Glutamatergic neuron (in vitro differentiated cells): ENCODE measurements at regions not wholly inside any gene's neighbourhood (a gene's known extent, or its start where the extent isn't known, plus 50 kb on each side); places are given as distances from the start of the nearest gene placed in this dataset.
"Not testable (repeated sequence)": the region's sequence is repeated elsewhere in the genome, so short reads cannot be mapped to it uniquely, and the experiment has no call there.

Experiments
- DNase-seq: peaks from one replicate; pipeline ENCODE4 v3.0.0; 2022
- H3K27ac Mint-ChIP-seq: one replicate; pipeline ENCODE4 v1.8.0; 2020; ENCODE audit warnings: mild to moderate bottlenecking, mixed read lengths, inconsistent platforms; ENCODE audit not compliant: unreplicated experiment
- H3K27me3 Mint-ChIP-seq: one replicate; pipeline ENCODE4 v1.8.0; 2020; ENCODE audit warnings: mild to moderate bottlenecking, moderate library complexity, mixed read lengths, inconsistent platforms; ENCODE audit not compliant: unreplicated experiment
- H3K36me3 Mint-ChIP-seq: one replicate; pipeline ENCODE4 v1.8.0; 2020; ENCODE audit warnings: mild to moderate bottlenecking, mixed read lengths, inconsistent platforms; ENCODE audit not compliant: unreplicated experiment
- H3K4me1 Mint-ChIP-seq: one replicate; pipeline ENCODE4 v1.8.0; 2020; ENCODE audit warnings: mild to moderate bottlenecking, low read depth, mixed read lengths, inconsistent platforms; ENCODE audit not compliant: unreplicated experiment
- H3K4me3 Mint-ChIP-seq: one replicate; pipeline ENCODE4 v1.8.0; 2020; ENCODE audit warnings: mild to moderate bottlenecking, mixed read lengths, inconsistent platforms; ENCODE audit not compliant: unreplicated experiment
- H3K9me3 Mint-ChIP-seq: one replicate; pipeline ENCODE4 v1.8.0; 2020; ENCODE audit warnings: mild to moderate bottlenecking, moderate library complexity, mixed read lengths, inconsistent platforms; ENCODE audit not compliant: unreplicated experiment

DNA sequence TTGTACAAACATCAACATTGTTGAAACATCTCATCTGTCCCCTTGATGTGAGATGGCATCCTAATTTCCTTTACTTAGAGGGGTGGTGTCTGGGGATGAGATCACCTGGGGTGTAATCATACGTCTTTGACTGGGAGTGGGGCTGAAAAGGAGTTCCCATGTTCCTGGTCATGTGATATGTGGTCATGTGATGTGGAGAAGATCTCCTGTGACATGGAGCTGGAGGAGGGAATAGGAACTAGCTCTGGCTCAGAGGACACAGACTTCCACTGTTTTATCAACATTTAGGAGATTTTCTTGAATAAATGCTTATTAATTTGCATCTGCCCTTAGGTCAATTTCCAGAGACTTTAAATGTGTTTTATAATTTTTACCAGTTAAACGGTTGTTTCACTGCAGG, 868.6 kb upstream of the TPTE start:
- not testable (repeated sequence) for H3K4me3 Mint-ChIP-seq, DNase-seq, H3K4me1 Mint-ChIP-seq, H3K27me3 Mint-ChIP-seq, H3K27ac Mint-ChIP-seq
- peaks cover 24% of the 10 kb centered on the region for H3K9me3 Mint-ChIP-seq
- H3K36me3 Mint-ChIP-seq: peaks cover 17% of the 10 kb centered on the region

DNA sequence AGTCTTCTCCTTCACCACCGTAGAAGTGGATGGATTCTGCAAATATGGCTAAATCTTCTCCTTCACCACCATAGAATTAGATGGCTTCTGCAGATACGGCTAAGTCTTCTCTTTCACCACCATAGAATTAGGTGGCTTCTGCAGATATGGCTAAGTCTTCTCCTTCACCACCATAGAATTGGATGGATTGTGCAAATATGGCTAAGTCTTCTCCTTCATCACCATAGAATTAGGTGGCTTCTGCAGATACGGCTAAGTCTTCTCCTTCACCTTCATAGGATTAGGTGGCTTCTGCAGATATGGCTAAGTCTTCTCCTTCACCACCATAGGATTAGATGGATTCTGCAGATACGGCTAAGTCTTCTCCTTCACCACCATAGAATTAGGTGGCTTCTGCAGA, 866.2 kb upstream of the TPTE start:
- H3K4me1 Mint-ChIP-seq, DNase-seq, H3K27me3 Mint-ChIP-seq, H3K4me3 Mint-ChIP-seq, H3K27ac Mint-ChIP-seq: not testable (repeated sequence)
- Mint-ChIP-seq H3K9me3 (peaks cover 21% of the 10 kb centered on the region), H3K36me3 (peaks cover 14% of the 10 kb centered on the region)

DNA sequence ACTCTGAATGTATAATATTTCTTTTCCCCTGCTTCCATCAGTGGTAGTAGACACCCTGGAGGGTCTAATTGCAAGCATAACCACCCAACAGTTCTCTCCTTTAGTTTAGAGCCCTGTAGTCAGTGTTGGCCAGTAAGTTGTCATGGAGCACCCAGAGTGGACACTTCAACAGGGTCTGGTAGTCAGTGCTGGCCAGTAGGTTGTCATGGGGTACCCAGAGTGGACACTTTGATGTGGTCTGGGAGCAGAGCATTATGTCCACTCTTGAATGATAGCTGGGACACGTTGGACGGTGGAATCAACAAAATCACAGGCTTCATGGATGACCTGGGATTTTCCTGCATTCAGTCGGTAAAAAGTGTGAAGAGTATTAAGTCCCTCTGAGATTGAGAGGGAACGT, 864.9 kb upstream of the TPTE start:
- not testable (repeated sequence) for H3K4me1 Mint-ChIP-seq, H3K27ac Mint-ChIP-seq, H3K27me3 Mint-ChIP-seq, DNase-seq, H3K4me3 Mint-ChIP-seq
- peaks cover 14% of the 10 kb centered on the region for H3K36me3 Mint-ChIP-seq
- peaks cover 21% of the 10 kb centered on the region for H3K9me3 Mint-ChIP-seq

DNA sequence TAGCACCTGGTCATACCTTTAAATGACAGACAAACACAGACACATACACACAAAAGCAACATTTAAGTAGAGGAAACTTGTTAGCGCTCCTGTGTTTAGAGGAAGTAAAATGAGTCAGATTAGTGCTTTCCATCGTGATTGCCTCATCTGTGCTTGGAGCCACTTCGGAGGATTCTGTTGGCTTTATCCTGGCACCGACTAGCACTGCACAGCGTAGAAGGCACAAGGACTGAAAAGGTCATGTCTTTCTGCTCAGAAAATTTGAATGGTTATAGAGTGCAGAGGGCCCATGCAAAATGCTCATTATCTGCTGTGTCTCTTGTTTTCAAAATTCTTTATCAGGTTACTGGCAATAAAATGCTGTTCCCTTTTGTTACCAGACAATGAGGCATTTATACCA, 863.6 kb upstream of the TPTE start:
- Mint-ChIP-seq H3K9me3 (peaks cover 20% of the 10 kb centered on the region), H3K36me3 (peaks cover 14% of the 10 kb centered on the region)
- H3K27ac Mint-ChIP-seq, H3K4me3 Mint-ChIP-seq, DNase-seq, H3K4me1 Mint-ChIP-seq, H3K27me3 Mint-ChIP-seq: not testable (repeated sequence)

DNA sequence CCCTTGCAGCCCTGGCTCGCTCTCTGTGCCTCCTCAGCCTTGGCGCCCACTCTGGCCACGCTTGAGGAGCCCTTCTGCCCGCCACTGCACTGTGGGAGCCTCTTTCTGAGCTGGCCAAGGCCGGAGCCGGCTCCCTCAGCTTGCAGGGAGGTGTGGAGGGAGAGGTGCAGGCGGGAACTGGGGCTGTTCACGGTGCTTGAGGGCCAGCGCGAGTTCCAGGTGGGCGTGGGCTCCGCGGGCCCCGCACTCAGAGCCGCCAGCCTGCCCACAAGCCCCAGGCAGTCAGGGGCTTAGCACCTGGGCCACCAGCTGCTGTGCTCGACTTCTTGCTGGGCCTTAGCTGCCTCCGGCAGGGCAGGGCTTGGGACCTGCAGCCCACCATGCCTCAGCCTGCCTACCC, 861.5 kb upstream of the TPTE start:
- H3K27ac Mint-ChIP-seq, H3K4me3 Mint-ChIP-seq, DNase-seq, H3K4me1 Mint-ChIP-seq, H3K27me3 Mint-ChIP-seq: not testable (repeated sequence)
- Mint-ChIP-seq H3K9me3 (peaks cover 19% of the 10 kb centered on the region), H3K36me3 (peaks cover 14% of the 10 kb centered on the region)

DNA sequence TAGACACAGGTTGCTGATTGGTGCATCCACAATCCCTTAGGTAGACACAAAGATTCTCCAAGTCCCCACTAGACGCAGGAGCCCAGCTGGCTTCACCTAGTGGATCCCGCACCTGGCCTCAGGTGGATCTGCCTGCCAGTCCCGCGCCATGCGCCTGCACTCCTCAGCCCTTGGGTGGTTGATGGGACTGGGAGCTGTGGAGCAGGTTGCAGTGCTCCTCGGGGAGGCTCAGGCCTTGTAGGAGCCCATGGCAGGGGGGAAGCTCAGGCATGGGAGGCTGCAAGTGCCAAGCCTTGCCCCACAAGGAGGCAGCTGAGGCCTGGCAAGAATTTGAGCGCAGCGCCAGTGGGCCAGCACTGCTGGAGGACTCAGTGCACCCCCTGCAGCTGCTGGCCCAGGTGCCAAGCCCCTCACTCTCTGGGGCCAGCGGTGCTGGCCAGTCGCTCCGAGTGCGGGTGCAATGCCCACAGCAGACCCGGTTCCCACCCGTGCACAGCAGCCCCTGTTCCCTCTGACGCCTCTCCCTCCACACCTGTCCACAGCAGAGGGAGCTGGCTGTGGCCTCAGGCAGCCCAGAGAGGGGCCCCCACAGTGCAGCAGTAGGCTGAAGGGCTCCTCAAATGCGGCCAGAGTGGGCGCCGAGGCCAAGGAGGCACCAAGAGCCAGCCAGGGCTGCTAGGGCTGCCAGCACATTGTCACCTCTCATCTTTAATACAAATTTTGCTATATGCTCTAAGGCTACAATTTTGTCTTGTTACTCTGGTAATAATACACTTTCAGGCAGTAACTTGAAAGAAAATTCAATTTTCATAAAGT, 857.3 kb upstream of the TPTE start:
- H3K27me3 Mint-ChIP-seq, H3K27ac Mint-ChIP-seq, H3K9me3 Mint-ChIP-seq, H3K4me1 Mint-ChIP-seq, H3K4me3 Mint-ChIP-seq, H3K36me3 Mint-ChIP-seq, DNase-seq: not testable (repeated sequence)

DNA sequence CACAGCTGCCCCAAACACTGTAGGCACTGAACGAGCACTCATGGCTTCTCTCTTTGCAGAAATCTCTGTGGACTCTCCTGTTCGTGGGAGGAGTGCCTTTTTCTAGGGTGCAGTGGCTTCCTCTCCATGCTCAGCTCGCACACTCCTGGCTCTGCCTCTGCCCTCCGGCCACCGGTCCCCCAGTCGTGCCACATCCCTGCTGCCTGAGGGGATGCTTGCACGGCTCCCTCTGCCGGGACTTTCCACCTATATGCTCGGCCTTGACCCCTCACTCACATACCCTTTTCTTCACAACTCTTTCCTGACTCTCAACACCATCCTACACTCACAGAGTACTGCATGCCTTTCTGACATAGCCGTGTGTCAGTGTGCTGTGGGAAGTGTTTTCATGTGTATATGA, 845.6 kb upstream of the TPTE start:
- not testable (repeated sequence) for H3K27me3 Mint-ChIP-seq, DNase-seq, H3K9me3 Mint-ChIP-seq, H3K36me3 Mint-ChIP-seq, H3K27ac Mint-ChIP-seq, H3K4me1 Mint-ChIP-seq, H3K4me3 Mint-ChIP-seq

DNA sequence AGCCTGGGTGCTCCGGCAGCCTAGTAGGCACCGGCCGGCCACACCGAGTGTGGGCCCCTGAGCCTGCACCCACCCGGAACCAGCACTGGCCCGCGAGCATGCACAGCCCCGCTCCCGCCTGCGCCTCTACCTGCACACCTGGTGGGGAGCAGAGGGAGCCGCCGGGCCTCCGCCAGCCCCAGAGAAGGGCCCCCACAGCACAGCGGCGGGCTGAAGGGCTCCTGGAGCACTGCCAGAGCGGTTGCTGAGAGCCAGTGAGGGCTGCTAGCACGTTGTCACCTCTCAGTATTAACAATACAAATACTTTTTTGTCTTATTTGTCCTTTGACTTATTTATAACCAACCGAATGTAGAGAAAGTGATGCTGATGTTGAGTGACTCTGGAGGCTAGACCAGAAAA, 842.4 kb upstream of the TPTE start:
- H3K27me3 Mint-ChIP-seq, H3K27ac Mint-ChIP-seq, DNase-seq, H3K4me3 Mint-ChIP-seq, H3K4me1 Mint-ChIP-seq, H3K9me3 Mint-ChIP-seq, H3K36me3 Mint-ChIP-seq: not testable (repeated sequence)

DNA sequence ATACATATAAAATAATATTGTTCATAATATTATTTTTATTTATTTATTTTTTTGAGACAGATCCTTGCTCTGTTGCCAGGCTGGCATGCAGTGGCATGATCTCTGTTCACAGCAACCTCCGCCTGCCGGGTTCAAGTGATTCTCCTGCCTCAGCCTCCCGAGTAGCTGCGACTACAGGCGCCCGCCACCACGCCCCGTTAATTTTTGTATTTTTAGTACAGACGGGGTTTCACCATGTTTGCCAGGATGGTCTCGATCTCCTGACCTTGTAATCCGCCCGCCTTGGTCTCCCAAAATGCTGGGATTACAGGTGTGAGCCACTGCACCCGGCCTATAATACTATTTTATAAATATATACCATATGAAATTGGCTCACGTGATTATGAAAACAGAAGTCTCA, 832.4 kb upstream of the TPTE start:
- not testable (repeated sequence) for DNase-seq, H3K27me3 Mint-ChIP-seq, H3K4me3 Mint-ChIP-seq, H3K9me3 Mint-ChIP-seq, H3K27ac Mint-ChIP-seq, H3K36me3 Mint-ChIP-seq, H3K4me1 Mint-ChIP-seq

DNA sequence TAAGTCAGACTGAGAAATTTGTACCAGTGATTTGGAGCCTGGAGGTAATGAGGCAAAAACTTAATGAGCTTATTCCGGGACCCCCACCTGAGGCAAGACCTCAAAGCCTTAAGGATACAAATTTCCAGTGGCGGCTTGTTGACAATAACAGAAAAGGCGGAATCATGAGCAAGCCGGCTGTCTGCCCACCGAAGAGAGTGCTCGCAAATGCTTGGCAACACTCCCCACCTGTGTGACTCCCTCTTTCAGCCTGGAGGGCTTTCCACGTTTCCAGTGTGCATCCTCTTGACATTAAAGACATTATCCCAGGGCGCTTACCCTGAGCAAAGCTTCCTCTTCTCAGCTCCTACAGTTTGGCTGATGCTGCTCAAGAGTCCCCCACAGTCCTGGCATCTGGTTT, 830.4 kb upstream of the TPTE start:
- H3K4me3 Mint-ChIP-seq, H3K27ac Mint-ChIP-seq, H3K36me3 Mint-ChIP-seq, DNase-seq, H3K4me1 Mint-ChIP-seq, H3K27me3 Mint-ChIP-seq, H3K9me3 Mint-ChIP-seq: not testable (repeated sequence)

DNA sequence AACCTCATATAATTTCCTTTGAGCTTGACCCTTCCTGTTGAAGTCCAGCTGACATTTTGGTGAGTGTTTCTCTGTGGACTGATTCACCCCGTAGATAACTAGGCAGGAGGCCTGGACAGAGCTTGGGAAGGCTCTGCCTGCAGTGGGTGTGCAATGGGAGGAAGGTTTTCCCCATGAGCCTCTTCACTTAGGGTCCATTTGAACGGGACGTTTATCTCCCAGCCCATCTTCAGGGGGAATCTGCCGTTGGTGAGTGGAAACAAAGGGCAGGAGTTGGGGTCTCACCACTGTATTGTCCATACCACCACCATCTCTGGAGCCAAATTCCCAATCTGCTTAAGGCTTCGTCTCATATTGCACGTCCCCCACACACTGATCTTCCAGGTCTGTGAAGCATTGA, 825.6 kb upstream of the TPTE start:
- H3K9me3 Mint-ChIP-seq, H3K36me3 Mint-ChIP-seq, DNase-seq, H3K27ac Mint-ChIP-seq, H3K4me3 Mint-ChIP-seq, H3K27me3 Mint-ChIP-seq, H3K4me1 Mint-ChIP-seq: not testable (repeated sequence)

DNA sequence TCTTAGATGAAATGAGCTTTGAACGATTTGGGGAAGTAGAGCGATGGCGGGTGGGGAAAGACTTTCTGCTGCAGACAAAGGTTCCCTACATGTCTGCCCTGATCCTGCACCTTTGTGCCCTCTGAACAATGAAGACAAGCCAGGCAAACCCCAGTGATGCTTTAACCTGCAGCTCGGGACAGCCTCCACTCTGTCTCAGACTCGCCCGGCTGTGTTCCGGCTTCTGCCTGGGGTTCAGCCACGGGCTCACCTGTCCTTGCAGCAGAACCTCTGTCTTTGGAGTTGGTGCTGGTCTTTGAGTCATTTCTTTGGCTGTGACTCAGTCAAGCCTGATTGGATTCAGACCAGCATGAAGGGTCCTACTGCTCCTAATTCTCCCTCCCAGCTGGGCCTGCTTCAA, 823.6 kb upstream of the TPTE start:
- H3K4me3 Mint-ChIP-seq, H3K4me1 Mint-ChIP-seq, DNase-seq, H3K9me3 Mint-ChIP-seq, H3K27ac Mint-ChIP-seq, H3K36me3 Mint-ChIP-seq, H3K27me3 Mint-ChIP-seq: not testable (repeated sequence)

DNA sequence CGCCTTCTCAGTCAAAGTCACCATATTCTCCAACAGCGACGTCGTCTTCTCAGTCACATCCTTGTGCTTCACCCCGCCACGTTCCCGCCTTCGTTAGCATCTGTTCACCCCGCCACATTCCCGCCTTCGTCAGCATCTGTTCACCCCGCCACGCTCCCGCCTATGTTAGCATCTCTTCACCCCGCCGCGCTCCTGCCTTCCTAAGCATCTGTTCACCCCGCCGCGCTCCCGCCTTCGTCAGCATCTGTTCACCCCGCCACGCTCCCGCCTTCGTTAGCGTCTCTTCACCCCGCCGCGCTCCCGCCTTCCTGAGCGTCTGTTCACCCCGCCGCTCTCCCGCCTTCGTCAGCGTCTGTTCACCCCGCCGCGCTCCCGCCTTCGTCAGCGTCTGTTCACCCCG, 816.4 kb upstream of the TPTE start:
- not testable (repeated sequence) for H3K27me3 Mint-ChIP-seq

More for the DNA sequence above, 816.4 kb upstream of the TPTE start:
- H3K4me1 Mint-ChIP-seq, H3K36me3 Mint-ChIP-seq, H3K9me3 Mint-ChIP-seq, H3K4me3 Mint-ChIP-seq, DNase-seq: not testable (repeated sequence)
- peak overlapping the region; percentile 62 for H3K27ac Mint-ChIP-seq
